SK-N-MC (cell line): ENCODE measurements at regions not wholly inside any gene's neighbourhood (a gene's known extent, or its start where the extent isn't known, plus 50 kb on each side); places are given as distances from the start of the nearest gene placed in this dataset.

Source experiments
- EZH2 ChIP-seq: fragments of 200-600 bp; sonication (generic); IDR thresholded peaks from one replicate; pipeline ENCODE4 v1.6.1; 2017; ENCODE audit warnings: antibody characterized with exemption
- FOXP2 ChIP-seq: optimal IDR thresholded peaks from 2 replicates; pipeline ENCODE3; 2011; ENCODE audit warnings: mild to moderate bottlenecking, moderate library complexity; ENCODE audit not compliant: insufficient read depth; ENCODE audit errors: extremely low read length, control extremely low read depth
- POLR2AphosphoS5 ChIP-seq: IDR thresholded peaks from 2 replicates; pipeline ENCODE4 v1.6.1; 2012; ENCODE audit warnings: mild to moderate bottlenecking, low read depth, low read length, borderline replicate concordance

GRCh38 chr18:38307914-38308313 is 742.3 kb upstream of the CELF4 start:
- TF ChIP-seq EZH2: no peak
- no peak for TF ChIP-seq POLR2AphosphoS5
- no peak for TF ChIP-seq FOXP2
